Lower leg skin (tissue), 3 donors: ENCODE measurements at regions not wholly inside any gene's neighbourhood (a gene's known extent, or its start where the extent isn't known, plus 50 kb on each side); places are given as distances from the start of the nearest gene placed in this dataset.

Source experiments
- CTCF ChIP-seq, 3 donors: fragments of 450-650 bp; IDR thresholded peaks; one replicate each; pipeline ENCODE4 v1.5.1; 2016; ENCODE audit warnings: antibody characterized with exemption in 3 of 3, mild to moderate bottlenecking in 3 of 3, moderate library complexity in 2 of 3
- POLR2A ChIP-seq, 2 donors: fragments of 450-650 bp; IDR thresholded peaks; one replicate each; pipeline ENCODE4 v1.6.1; 2016 to 2017; ENCODE audit warnings: antibody characterized with exemption in 2 of 2, mild to moderate bottlenecking in 1 of 2, moderate library complexity in 1 of 2

GRCh38 chr16:6863135-6863534, 469.5 kb upstream of the RBFOX1 start:
- TF ChIP-seq CTCF (IDR thresholded peaks at IDR 0.05) (no peak), POLR2A (IDR thresholded peaks at IDR 0.05) (no peak)
